IMR-90 (cell line): ENCODE measurements at regions not wholly inside any gene's neighbourhood (a gene's known extent, or its start where the extent isn't known, plus 50 kb on each side); places are given as distances from the start of the nearest gene placed in this dataset.

Source experiments
- BHLHE40 ChIP-seq: fragments of 150-350 bp; IDR thresholded peaks from 2 replicates; pipeline ENCODE4 v1.6.1; 2016; ENCODE audit warnings: mild to moderate bottlenecking, low read depth, low read length
- CEBPB ChIP-seq: IDR thresholded peaks from 2 replicates; pipeline ENCODE4 v1.6.1; 2012; ENCODE audit warnings: low read depth, low read length, improper control_type of control experiment
- CTCF ChIP-seq: conservative IDR thresholded peaks from 2 replicates; pipeline ENCODE4 v1.5.1; 2012; ENCODE audit warnings: mild to moderate bottlenecking, low read depth, low read length, improper control_type of control experiment
- MAFK ChIP-seq: IDR thresholded peaks from 2 replicates; pipeline ENCODE4 v1.6.1; 2012; ENCODE audit warnings: low read depth, low read length, improper control_type of control experiment
- NFE2L2 ChIP-seq: fragments of 150-350 bp; IDR thresholded peaks from 2 replicates; pipeline ENCODE4 v1.6.1; 2016; ENCODE audit warnings: low read depth, mild to moderate bottlenecking, low read length
- POLR2A ChIP-seq: IDR thresholded peaks from 2 replicates; pipeline ENCODE4 v1.6.1; 2012; ENCODE audit warnings: mild to moderate bottlenecking, low read depth, low read length
- RFX5 ChIP-seq: IDR thresholded peaks from 2 replicates; pipeline ENCODE4 v1.8.0; 2012; ENCODE audit warnings: low read depth, mild to moderate bottlenecking, low read length, moderate library complexity

GRCh38 chr5:133709209-133709725 lies 96.9 kb upstream of the FSTL4 start:
- no peak for TF ChIP-seq POLR2A
- TF ChIP-seq CTCF: no peak
- no peak for TF ChIP-seq CEBPB
- no peak for TF ChIP-seq RFX5
- TF ChIP-seq MAFK: no peak
- no peak for TF ChIP-seq NFE2L2
- no peak for TF ChIP-seq BHLHE40
